Right ventricle myocardium inferior (tissue), 1 donor: ENCODE measurements at regions not wholly inside any gene's neighbourhood (a gene's known extent, or its start where the extent isn't known, plus 50 kb on each side); places are given as distances from the start of the nearest gene placed in this dataset.
A peak's percentile ranks its signal among the peaks of the same experiment; 100 is the strongest.

Experiments used
- ATAC-seq: fragments of 200-7000 bp; cut with Tn5 transposase; one replicate; pipeline ENCODE4 v1.9.1; 2020; ENCODE audit warnings: mild to moderate bottlenecking, moderate library complexity
- DNase-seq: peaks from one replicate; pipeline ENCODE4 v3.0.0; 2021; ENCODE audit errors: missing footprints
- intact Hi-C: fragments of 100-400 bp; cut with DNase I; formaldehyde crosslinking; loops from one replicate; pipeline ENCODE4 v1.11.0; 2022
- donor health status: DM: no; HTN: yes; CAD: no; lungs with severe emphysema.

DNA sequence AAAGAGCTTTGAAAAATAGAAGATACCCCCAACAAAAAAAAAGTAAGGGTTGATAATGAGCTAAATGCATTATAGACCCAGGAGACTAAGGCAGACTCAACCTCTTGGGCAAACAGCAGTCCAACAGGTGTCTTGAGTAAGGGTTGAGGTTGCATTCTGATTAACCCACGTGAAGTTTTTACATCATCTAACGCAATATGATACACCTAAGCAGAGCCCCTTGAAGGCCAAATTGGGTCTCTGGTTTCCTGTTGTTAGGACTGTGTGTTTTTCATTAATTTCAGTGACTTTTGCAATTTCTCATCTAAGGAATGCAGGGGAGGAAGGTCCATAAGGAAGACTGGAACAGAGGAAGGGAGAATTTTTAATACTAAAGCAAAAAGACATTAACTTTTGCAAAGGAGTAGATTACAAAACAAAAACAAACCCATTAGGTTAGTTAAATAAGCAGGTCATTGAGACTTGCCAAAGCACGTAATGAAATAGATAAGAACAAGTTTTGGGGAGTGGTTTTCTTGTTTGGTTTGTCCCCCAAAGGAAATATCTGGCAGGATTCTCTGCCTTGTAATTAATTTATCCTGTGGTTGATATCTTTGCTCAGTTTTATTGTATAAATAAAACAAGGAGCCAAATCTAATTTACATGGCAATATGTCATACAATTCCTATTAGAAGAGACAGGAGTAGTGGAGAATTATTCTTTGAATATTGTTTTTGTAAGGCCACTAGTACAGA lies 244.3 kb downstream of the ETAA1 start:
- ATAC-seq (peak; percentile 22), DNase-seq (no peak)
- intact Hi-C loops: no loop called here

DNA sequence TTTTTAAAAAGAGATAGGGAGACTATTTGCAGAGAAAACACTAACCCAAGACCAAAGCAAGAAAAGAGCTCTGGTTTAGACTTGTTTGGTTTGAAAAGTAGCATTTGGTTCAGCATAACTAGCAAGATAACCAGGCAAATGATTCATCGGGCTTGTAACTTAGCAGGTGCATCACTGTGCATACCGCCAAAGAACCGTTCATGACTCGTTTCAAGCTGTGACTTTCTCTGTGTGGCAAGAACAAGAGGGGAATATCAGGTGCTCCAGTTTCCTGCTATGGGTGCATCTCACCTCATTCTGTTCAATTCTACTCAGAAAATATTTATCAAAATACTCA lies 244.9 kb downstream of the ETAA1 start:
- intact Hi-C loops: no loop called here
- peak; percentile 12 for ATAC-seq
- DNase-seq: no peak

- intact Hi-C loops: no loop called here
- DNase-seq (peak; percentile 46), ATAC-seq (no peak)
Observed at GRCh38 chr2:67642961-67643360, 245.8 kb downstream of the ETAA1 start.

- no peak for ATAC-seq
- DNase-seq: no peak
- intact Hi-C loops: no loop called here
Observed at GRCh38 chr2:67645280-67646138, 248.4 kb downstream of the ETAA1 start.

DNA sequence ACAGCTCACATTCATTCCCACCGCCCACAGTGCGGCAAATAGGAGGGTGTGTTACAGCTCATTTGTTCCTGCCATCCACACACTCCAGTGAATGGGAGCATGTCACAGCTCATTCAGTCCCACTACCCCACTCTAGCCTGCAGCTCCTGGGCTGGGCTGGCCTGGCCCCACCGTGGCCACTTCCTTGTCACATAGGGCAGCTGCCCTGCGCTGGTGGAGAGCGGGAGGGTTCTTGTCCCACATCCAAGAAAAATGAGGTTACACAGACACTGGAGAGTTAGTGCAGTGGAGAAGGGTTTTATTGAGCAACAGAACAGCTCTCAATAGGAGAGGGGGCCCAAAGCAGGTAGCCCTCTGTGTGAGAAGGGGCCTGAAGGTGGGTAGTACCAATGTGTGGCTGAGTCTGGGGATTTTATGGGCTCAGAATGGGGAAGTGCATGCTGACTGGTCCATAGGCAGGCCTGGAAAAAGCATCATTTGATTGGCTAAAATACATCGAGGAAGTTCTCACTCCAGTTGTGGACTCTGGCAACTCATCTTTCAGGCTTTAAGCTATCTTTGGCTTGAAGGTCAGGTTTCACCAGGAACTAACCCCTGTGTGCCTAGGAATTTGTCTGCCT lies 249.7 kb downstream of the ETAA1 start:
- intact Hi-C loops: no loop called here
- ATAC-seq (no peak), DNase-seq (peak; percentile 62)

DNA sequence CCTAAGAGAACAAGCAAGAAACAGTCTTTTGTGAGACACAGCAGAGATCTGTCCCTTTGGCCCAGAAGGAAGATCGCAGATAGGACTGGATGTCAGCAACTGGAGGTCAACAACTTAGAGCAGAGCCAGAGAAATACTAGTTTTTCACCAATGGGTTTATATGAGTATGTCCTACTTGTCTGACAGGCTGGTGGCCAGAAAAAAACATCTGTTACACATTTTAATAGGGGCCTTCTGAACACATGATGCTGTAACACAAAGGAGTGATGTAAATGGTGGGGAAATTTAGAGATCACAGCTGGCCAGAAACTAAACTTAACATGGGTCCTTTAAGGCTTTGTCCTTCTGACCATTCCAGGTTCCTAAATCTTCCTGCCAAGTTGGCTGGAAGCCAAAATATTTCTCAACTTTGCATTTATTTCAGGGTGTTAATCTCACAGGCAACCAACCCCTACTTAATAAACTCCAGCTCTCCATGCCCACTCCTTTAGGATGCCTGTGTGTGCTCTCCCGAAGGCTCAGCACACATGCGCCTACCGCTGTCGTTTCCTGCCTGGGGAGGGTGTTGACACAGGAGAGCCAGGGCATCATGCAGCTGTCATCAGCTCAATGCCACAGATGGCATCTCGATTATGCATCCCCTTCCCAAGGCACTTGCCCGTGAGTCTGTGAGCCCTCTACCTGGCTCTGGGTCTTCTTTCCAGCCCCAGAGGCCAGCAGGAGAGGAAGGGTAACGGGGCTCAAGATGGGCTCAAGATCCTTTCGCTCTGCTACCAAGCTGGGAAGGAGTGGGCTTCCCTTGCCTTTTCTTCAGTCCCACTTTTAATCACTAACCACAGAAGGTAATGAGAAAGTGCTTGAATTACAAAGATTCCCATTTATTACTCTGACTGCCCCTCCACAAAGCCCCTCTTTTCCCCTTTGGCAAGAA lies 252.5 kb downstream of the ETAA1 start:
- ATAC-seq: peak; percentile 85
- intact Hi-C loops: loop anchor here (1.0 to 5.0 kb wide), 6 partner anchors 89 to 1215 kb away; partner anchors contain the start of gene MEIS1
- DNase-seq: peak; percentile 70

DNA sequence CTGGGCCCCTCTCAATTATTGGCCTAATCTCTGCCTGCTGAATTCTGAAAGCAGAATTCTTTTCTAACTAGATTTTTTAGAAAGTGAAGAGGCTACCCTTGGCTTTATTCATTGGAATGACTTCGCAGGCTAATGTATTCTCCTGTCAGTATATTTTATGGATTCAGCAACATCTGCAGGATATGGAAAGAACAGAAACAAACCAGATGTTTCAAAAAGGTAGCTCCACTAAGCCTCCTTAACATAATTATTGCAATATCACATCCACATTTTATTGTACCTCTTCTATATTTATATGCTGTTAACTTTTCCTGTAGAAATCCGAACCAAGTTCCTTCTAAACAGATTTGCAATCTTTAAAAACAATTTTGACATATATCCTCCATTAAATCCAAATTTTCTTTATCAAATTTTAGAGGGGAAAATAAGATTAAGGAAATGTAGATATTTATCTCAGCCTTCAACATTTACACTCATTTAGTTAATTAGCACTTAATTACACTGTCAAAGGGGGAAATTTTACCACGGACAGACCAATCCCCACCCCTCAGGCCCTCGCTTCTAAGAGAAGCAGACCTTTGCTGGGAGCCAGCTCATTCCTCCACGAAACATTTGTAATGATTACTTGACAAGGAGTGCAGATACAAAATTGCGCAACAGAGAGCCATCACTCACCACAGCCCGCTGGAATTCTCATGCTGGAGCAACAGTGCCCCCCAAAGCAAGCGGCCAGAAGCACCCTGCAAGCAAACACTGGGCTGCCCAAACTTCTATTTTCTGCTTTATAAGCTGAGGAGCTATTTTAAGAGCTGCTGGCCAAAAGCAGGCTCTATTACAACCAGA lies 253.4 kb downstream of the ETAA1 start:
- ATAC-seq (peak; percentile 88), DNase-seq (peak; percentile 76)
- intact Hi-C loops: loop anchor here (1.0 to 5.0 kb wide), 5 partner anchors 90 to 310 kb away; no protein-coding TSS in a partner anchor

DNA sequence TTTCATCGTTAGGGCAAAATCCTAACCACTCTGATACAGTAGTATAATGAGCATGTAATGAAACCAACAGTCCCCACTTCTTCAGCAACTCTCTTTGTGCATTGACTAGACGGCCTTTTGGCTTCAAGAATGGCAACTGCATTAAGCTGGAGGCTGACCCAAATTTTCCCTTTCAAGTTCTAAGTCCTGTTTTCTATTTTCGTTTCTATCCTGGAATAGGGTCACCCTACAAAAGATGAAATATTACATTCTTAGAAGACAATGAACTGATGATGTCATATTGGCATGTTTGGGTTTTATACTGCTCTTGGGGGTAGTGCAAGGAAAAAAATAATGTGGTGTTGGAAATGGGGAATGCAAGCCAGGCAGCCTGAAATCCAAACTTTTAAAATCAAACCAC lies 254.4 kb downstream of the ETAA1 start:
- intact Hi-C loops: loop anchor here (2.0 to 5.0 kb wide), 4 partner anchors 91 to 204 kb away; no protein-coding TSS in a partner anchor
- DNase-seq (no peak), ATAC-seq (no peak)

DNA sequence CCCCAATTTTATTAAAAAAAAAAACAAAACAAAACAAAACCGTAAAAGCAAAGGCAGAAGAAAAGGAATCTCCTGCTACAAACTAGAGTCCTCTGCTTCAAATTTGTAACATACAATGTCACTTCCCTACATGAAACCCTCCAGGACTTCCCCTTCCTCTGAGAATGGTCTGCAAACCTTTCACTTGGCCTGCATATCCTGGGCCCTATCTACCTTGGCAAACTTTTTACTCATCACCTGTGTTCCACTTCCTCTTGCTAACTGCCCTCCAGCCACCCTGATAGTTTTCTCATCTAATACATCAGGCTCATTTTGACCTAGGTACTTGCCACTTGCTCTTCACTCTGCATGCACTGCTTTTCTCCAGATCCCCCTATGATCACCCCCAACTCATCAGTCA lies 255.5 kb downstream of the ETAA1 start:
- intact Hi-C loops: loop anchor here (5.0 kb wide), 2 partner anchors 175 to 205 kb away; no protein-coding TSS in a partner anchor
- DNase-seq (no peak), ATAC-seq (no peak)

DNA sequence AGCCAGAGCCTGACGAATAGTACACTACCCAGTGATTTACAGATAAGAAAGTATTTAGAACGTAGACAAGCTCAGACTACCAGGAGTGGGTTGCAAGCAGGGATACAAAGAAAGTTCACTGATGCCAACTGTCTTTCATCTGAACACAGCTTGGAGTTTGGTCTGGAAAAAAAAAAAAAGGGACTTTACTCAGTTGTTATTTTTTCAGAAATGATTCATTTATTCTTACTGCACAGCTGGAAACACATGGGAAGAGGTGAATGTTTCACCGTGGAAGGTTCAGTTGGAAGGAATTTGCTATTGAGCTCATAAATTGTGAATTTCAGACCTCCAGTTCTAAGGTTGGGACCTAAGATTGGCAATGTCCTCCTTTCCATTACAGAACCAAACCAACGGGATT lies 259.7 kb downstream of the ETAA1 start:
- no peak for ATAC-seq
- no peak for DNase-seq
- intact Hi-C loops: no loop called here

- intact Hi-C loops: no loop called here
- DNase-seq (no peak), ATAC-seq (no peak)
Observed at GRCh38 chr2:67658820-67659219, 261.7 kb downstream of the ETAA1 start.

DNA sequence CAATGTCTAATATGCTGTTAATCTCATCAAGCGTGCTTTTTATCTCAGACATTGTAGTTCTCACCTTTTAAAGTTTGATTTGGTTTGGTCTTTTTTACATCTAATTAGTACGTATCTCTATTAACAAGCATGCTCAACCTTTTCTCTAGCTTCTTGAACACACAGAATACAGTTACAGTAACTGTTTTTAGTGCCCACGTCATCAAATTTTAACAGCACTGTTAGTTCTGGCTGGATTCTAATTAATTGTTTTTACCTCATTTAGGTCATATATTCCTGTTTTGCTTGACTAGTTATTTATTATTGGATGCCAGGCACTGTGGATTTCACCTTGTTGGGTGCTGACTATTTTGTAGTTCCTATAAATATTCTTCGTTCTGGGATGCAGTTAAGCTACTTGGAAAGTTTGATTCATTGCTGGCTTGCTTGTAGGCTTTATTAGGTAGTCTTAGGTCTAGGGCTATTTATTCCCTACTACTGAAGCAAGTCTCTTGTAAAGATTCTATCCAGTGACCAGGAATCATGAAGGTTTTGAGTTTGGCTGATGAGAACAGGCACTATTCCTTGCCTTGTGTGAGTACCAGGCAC lies 263.0 kb downstream of the ETAA1 start:
- DNase-seq: no peak
- intact Hi-C loops: no loop called here
- ATAC-seq: no peak

GRCh38 chr2:67660871-67661270 lies 263.7 kb downstream of the ETAA1 start:
- intact Hi-C loops: no loop called here
- DNase-seq: no peak
- no peak for ATAC-seq

- DNase-seq: no peak
- ATAC-seq: no peak
- intact Hi-C loops: no loop called here
Observed at GRCh38 chr2:67662222-67662621, 265.1 kb downstream of the ETAA1 start.

DNA sequence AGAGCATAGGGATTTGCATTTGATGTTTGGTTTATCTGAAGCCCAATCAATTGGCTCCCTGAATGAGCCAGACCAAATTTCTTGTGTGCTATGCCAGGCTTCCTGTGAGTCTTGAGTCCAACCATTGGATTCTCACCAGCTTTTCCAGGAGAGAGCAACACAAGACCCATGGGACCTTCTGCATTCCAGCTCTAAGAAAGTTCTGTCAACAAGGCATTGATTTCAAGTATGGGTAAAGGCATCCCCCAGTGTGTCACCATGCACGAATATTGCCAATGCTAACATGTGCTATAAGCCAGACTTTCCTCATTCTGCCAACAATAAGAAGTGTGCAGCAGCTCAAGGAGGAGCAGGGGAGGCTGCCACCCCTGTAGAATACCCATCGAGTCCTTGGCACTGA lies 266.6 kb downstream of the ETAA1 start:
- no peak for ATAC-seq

DNA sequence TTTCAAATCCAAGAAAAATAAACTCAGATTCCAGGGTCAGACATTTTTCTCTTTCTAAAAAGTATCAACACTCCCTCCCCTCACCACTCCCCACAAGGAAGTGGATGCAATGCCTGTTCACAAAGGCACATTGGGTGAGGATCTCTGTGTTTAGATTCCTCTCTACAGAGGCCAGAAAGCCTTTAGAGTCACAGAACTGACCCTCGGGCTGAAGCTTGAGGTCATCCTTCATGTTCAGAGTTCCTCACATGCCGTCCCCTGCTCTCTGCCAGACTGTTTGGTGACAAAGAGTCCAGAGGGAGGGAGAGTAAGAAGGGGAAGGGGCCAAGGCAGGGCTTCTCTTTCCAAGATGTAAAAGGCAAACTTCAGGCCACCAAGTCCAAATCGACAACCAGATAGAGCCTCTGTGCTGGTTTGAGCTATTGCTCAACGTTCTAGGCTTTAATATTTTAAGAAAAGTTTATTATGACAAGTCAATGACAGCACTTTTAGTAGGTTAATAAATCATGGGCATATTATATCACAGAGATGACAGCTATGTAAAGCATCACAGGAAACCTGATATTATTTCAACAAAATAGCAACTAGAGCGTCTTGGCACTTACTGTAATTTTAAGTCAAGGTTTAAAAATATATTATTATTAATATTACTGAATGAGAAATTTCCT lies 269.4 kb downstream of the ETAA1 start:
- no peak for DNase-seq
- intact Hi-C loops: no loop called here

More for the DNA sequence above, 266.6 kb downstream of the ETAA1 start:
- no peak for DNase-seq
- intact Hi-C loops: no loop called here

More for the DNA sequence above, 269.4 kb downstream of the ETAA1 start:
- ATAC-seq: peak; percentile 90
